Nephron (organoid): ENCODE measurements at regions not wholly inside any gene's neighbourhood (a gene's known extent, or its start where the extent isn't known, plus 50 kb on each side); places are given as distances from the start of the nearest gene placed in this dataset.
"Not testable (repeated sequence)": the region's sequence is repeated elsewhere in the genome, so short reads cannot be mapped to it uniquely, and the experiment has no call there.

ENCODE experiments used
- H3K27ac Mint-ChIP-seq, 3 experiments: 2 replicates each; pipeline ENCODE4 v1.8.0; 2020; ENCODE audit warnings: mixed read lengths in 3 of 3, mild to moderate bottlenecking in 2 of 3, moderate library complexity in 1 of 3
- H3K27me3 Mint-ChIP-seq: 2 replicates; pipeline ENCODE4 v1.8.0; 2021; ENCODE audit warnings: low read depth, mild to moderate bottlenecking, moderate library complexity, mixed read lengths
- H3K36me3 Mint-ChIP-seq: 2 replicates; pipeline ENCODE4 v1.8.0; 2020; ENCODE audit warnings: low read depth, mixed read lengths
- H3K4me1 Mint-ChIP-seq: 2 replicates; pipeline ENCODE4 v1.8.0; 2020; ENCODE audit warnings: mixed read lengths
- H3K4me3 Mint-ChIP-seq, 3 experiments: 2 replicates each; pipeline ENCODE4 v1.8.0; 2020; ENCODE audit warnings: mild to moderate bottlenecking in 3 of 3, mixed read lengths in 3 of 3, moderate library complexity in 2 of 3
- H3K9me3 Mint-ChIP-seq: 2 replicates; pipeline ENCODE4 v1.8.0; 2020; ENCODE audit warnings: mixed read lengths
- TF ChIP-seq, protein P1 (sequence below), 3 experiments: fragments of 200-600 bp; sonication (generic); IDR thresholded peaks; one replicate each; pipeline ENCODE4 v1.5.0; 2021; ENCODE audit warnings: antibody characterized with exemption in 3 of 3; ENCODE audit not compliant: unreplicated experiment in 3 of 3

DNA sequence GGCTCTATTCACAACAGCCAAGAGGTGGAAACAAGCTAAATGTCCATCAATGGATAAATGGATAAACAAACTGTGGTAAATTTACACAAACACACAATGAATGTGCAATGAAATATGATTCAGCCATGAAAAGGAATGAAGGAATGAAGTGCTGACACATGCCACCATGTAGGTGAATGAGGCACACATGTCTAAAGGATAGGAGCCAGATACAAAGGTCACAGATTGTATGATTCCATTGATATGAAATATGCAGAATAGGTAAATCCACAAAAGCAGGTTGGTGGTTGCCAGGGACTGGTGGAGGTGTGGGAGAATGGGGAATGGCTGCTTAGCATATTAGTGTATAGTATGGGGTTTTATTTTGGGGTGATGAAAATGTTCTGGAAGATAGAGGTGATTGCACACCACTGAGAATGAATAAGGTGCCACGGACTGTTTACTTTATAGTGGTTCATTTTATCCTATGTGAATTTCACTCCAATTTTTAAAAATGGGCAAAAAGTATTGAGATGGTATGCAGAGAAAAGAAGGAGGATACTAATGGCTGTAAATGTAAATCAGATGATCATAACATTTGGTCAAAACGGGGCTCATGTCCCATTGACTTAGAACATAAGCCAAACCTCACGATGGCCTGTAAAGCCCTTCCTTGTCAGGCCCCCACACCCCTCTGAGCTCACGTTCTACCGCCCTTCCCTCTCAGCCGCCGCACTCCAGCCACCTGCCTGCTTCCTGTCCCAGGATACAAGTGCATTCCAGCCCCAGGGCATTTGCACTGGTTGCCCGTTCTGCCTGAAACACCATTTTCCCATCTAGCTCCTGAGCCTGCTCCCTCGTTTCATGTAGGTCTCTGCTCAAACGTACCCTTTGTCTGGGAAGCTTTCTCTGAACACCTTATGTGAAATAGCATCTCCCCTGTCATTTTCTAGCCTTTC is 165.5 kb downstream of the DDX1 start:
- H3K27ac Mint-ChIP-seq, result no peak overlapping the region

DNA sequence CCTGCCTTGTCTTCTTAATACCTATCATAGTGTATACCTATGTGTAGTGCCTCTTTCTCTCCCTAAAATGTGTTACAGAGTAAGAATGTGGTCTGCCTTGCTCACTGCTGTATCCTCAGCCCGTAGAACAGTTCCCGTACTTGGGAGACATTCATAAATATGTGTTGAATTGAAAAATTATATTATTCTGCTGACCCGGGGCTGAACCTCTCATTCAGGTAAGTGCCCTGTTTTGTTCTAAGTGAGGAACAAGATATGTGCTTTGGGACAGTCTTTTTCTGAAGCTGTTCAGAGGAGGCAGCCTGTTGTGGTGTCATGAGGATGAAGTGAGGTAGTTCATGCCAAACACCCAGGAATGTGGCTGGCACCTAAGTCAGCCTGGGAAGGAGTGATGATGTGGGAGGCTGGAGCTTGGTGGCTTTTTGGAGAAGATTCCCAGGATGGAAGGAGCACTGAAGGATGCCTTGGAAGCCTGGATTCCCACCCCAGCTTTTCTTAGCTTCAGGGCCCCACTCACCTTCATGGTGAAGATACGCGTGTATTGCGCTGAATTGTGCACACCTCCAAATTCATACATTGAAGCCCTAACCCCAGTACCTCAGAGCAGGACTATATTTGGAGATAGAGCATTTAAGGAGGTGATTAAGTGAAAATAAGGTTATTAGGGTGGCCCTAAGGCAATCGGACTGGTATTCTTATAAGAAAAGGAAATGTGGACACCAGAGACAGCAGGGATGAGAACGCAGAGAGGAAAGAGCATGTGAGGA is 166.3 kb downstream of the DDX1 start:
- TF ChIP-seq, protein P1, sequence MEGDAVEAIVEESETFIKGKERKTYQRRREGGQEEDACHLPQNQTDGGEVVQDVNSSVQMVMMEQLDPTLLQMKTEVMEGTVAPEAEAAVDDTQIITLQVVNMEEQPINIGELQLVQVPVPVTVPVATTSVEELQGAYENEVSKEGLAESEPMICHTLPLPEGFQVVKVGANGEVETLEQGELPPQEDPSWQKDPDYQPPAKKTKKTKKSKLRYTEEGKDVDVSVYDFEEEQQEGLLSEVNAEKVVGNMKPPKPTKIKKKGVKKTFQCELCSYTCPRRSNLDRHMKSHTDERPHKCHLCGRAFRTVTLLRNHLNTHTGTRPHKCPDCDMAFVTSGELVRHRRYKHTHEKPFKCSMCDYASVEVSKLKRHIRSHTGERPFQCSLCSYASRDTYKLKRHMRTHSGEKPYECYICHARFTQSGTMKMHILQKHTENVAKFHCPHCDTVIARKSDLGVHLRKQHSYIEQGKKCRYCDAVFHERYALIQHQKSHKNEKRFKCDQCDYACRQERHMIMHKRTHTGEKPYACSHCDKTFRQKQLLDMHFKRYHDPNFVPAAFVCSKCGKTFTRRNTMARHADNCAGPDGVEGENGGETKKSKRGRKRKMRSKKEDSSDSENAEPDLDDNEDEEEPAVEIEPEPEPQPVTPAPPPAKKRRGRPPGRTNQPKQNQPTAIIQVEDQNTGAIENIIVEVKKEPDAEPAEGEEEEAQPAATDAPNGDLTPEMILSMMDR (IDR thresholded peaks at IDR 0.05; ENCODE audit: unreplicated experiment in 3 of 3), result no peak
- Mint-ChIP-seq H3K27ac (no peak overlapping the region), H3K36me3 (no peaks in the 10 kb centered on the region), H3K27me3 (peaks cover 3% of the 10 kb centered on the region), H3K9me3 (peaks cover 15% of the 10 kb centered on the region), H3K4me1 (no peaks in the 10 kb centered on the region), H3K4me3 (no peak overlapping the region)

More for the DNA sequence above, 165.5 kb downstream of the DDX1 start:
- no peaks in the 10 kb centered on the region for H3K36me3 Mint-ChIP-seq
- H3K27me3 Mint-ChIP-seq, result peaks cover 3% of the 10 kb centered on the region
- H3K9me3 Mint-ChIP-seq, result peaks cover 13% of the 10 kb centered on the region
- H3K4me1 Mint-ChIP-seq, result no peaks in the 10 kb centered on the region
- H3K4me3 Mint-ChIP-seq, result no peak overlapping the region
- TF ChIP-seq, protein P1 (IDR thresholded peaks at IDR 0.05; ENCODE audit: unreplicated experiment in 3 of 3), result no peak

DNA sequence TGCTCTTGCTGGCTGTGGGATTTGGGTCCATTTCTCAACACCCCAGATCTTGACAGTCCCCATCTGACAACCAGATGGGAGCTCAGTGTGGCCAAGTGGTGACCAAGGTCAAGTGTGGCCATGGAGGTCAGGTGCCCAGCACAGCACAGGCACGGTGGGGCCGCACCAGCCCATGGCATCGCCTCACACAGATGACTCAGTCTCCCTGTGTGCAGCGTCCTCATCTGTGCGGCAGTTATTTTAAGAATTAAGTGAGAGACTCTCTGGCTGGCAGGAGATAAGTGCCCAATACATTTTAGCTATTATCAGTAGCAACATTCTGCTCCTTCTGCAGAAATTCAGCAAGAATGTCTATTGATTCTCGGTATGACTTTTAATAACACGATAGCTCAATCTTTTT is 167.2 kb downstream of the DDX1 start:
- Mint-ChIP-seq H3K27me3 (peaks cover 4% of the 10 kb centered on the region), H3K4me3 (no peak overlapping the region), H3K4me1 (no peaks in the 10 kb centered on the region), H3K9me3 (peaks cover 15% of the 10 kb centered on the region), H3K36me3 (no peaks in the 10 kb centered on the region), H3K27ac (no peak overlapping the region)
- TF ChIP-seq, protein P1 (IDR thresholded peaks at IDR 0.05; ENCODE audit: unreplicated experiment in 3 of 3), result no peak

DNA sequence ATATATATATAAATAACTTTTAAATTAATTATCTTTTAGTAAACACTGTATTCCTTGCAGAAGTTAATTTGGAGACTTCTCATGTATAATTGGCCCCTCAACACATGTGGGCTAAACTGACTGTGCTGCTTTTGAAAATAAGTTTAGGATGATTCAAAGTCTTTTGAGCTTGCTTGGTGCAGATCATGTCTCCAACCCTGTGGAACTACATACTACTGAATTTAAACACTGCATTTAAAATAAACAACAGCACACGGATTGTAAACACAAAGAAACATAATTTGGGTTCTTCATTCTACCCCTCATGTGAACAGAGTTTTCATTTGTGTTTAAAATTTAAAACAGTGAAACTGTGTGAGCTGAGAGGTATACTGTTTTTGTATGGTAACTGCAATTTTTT is 167.7 kb downstream of the DDX1 start:
- Mint-ChIP-seq H3K9me3 (peaks cover 15% of the 10 kb centered on the region), H3K27me3 (peaks cover 6% of the 10 kb centered on the region), H3K27ac (no peak overlapping the region), H3K4me3 (no peak overlapping the region), H3K36me3 (no peaks in the 10 kb centered on the region), H3K4me1 (no peaks in the 10 kb centered on the region)
- TF ChIP-seq, protein P1 (IDR thresholded peaks at IDR 0.05; ENCODE audit: unreplicated experiment in 3 of 3), result no peak

DNA sequence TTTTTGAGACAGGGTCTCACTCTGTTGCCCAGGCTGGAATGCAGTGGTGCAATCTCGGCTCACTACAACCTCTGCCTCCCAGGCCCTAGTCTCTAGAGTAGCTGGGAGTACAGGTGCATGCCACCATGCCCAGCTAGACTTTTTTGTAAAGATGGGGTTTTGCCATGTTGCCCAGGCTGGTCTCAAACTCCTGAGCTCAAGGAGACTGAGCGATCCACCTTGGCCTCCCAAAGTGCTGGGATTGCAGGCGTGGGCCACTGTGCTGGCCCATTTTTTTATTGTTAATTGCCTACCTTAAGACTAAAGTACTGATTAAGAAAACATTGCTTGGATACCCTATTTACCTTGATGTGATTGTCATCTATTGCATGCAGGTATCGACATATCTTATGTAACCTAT is 168.1 kb downstream of the DDX1 start:
- H3K4me3 Mint-ChIP-seq, H3K27me3 Mint-ChIP-seq, H3K4me1 Mint-ChIP-seq, H3K36me3 Mint-ChIP-seq, H3K27ac Mint-ChIP-seq: not testable (repeated sequence)
- H3K9me3 Mint-ChIP-seq, result peaks cover 15% of the 10 kb centered on the region

DNA sequence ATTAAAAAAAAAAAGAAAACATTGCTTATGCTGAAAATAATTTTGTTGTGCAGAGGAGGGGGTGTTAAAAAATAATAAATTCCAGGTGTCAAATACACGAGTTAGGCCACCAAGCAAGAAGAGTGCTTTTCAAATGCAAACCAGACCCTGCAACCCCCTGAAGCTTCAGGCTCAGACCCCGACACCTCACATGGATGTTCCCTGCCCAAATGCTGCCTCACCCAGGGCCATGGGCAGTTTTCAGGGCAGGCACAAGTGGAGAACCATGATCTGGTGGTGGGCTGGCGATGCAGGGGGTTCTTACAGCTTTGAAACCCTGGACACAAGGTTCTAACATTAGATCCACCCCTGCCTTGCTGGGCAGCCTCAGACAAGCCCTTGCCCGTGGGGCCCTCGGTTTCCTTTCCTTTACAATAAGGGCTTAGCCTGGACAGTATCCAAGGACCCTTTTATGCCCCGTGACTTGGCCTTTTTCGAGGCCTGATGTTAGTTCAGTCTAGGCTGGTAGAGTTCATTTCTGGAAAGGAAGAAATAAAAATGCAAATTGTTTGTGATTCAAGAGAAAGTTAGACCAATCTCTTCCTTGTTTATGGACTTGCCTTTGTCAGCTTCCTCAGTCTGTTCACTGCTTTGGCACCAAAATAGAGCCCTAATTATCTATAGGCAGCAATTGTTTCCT is 168.7 kb downstream of the DDX1 start:
- Mint-ChIP-seq H3K27ac (no peak overlapping the region), H3K9me3 (peaks cover 12% of the 10 kb centered on the region), H3K4me1 (no peaks in the 10 kb centered on the region), H3K4me3 (no peak overlapping the region), H3K27me3 (peaks cover 14% of the 10 kb centered on the region), H3K36me3 (no peaks in the 10 kb centered on the region)
- TF ChIP-seq, protein P1 (IDR thresholded peaks at IDR 0.05; ENCODE audit: unreplicated experiment in 3 of 3), result no peak
